GM18508 (cell line): ENCODE measurements at regions not wholly inside any gene's neighbourhood (a gene's known extent, or its start where the extent isn't known, plus 50 kb on each side); places are given as distances from the start of the nearest gene placed in this dataset.

ENCODE experiments used
- ATAC-seq: cut with Tn5 transposase; IDR thresholded peaks from one replicate; pipeline ENCODE4 v1.9.1; 2021; ENCODE audit warnings: moderate number of reproducible peaks; ENCODE audit not compliant: insufficient read depth, unreplicated experiment

- ATAC-seq, result no peak
Observed at GRCh38 chr13:71090990-71091389, 776.0 kb downstream of the DACH1 start.

- no peak for ATAC-seq
Observed at GRCh38 chr13:71089056-71089455, 777.9 kb downstream of the DACH1 start.

- ATAC-seq, result no peak
Observed at GRCh38 chr13:71087432-71087831, 779.6 kb downstream of the DACH1 start.

GRCh38 chr13:71087006-71087405, 780.0 kb downstream of the DACH1 start:
- ATAC-seq, result no peak

- ATAC-seq, result no peak
Observed at GRCh38 chr13:71082631-71083030, 784.4 kb downstream of the DACH1 start.

GRCh38 chr13:71079638-71080037, 787.4 kb downstream of the DACH1 start:
- ATAC-seq, result no peak

- no peak for ATAC-seq
Observed at GRCh38 chr13:71068041-71068440, 799.0 kb downstream of the DACH1 start.

GRCh38 chr13:71067165-71067815, 799.7 kb downstream of the DACH1 start:
- ATAC-seq, result no peak

- no peak for ATAC-seq
Observed at GRCh38 chr13:71056581-71056980, 810.4 kb downstream of the DACH1 start.

GRCh38 chr13:71055644-71056043, 811.4 kb downstream of the DACH1 start:
- no peak for ATAC-seq

GRCh38 chr13:71055047-71055446, 812.0 kb downstream of the DACH1 start:
- ATAC-seq, result no peak

GRCh38 chr13:71054358-71054757, 812.6 kb downstream of the DACH1 start:
- peak; percentile 73 for ATAC-seq

GRCh38 chr13:71051573-71051972, 815.4 kb downstream of the DACH1 start:
- ATAC-seq, result no peak

- ATAC-seq, result no peak
Observed at GRCh38 chr13:71046360-71047079, 820.5 kb downstream of the DACH1 start.

GRCh38 chr13:71045101-71045500, 821.9 kb downstream of the DACH1 start:
- ATAC-seq, result no peak

GRCh38 chr13:71039440-71039839, 827.6 kb downstream of the DACH1 start:
- no peak for ATAC-seq

GRCh38 chr13:71034018-71034417, 833.0 kb downstream of the DACH1 start:
- no peak for ATAC-seq

GRCh38 chr13:71033026-71033425, 834.0 kb downstream of the DACH1 start:
- ATAC-seq, result no peak

GRCh38 chr13:71030784-71031183, 836.2 kb downstream of the DACH1 start:
- no peak for ATAC-seq

- no peak for ATAC-seq
Observed at GRCh38 chr13:71028884-71029283, 838.1 kb downstream of the DACH1 start.

GRCh38 chr13:71021825-71022422, 845.1 kb downstream of the DACH1 start:
- no peak for ATAC-seq

- no peak for ATAC-seq
Observed at GRCh38 chr13:71018995-71019394, 848.0 kb downstream of the DACH1 start.
